SU-DHL-6 (cell line): ENCODE measurements at regions not wholly inside any gene's neighbourhood (a gene's known extent, or its start where the extent isn't known, plus 50 kb on each side); places are given as distances from the start of the nearest gene placed in this dataset.

Experiments
- EZH2phosphoT487 ChIP-seq: fragments of 200-600 bp; sonication (generic), shearing (Covaris generic); conservative IDR thresholded peaks from 2 replicates; pipeline ENCODE4 v1.6.1; 2018; ENCODE audit warnings: mild to moderate bottlenecking, antibody characterized with exemption, low read length, moderate library complexity, mixed read lengths
- TF ChIP-seq, protein P1 (sequence below): fragments of 200-600 bp; sonication (generic); IDR thresholded peaks from one replicate; pipeline ENCODE4 v1.5.1; 2017; ENCODE audit warnings: antibody characterized with exemption, mild to moderate bottlenecking, low read length, moderate library complexity; ENCODE audit not compliant: insufficient read depth, poor library complexity, severe bottlenecking

DNA sequence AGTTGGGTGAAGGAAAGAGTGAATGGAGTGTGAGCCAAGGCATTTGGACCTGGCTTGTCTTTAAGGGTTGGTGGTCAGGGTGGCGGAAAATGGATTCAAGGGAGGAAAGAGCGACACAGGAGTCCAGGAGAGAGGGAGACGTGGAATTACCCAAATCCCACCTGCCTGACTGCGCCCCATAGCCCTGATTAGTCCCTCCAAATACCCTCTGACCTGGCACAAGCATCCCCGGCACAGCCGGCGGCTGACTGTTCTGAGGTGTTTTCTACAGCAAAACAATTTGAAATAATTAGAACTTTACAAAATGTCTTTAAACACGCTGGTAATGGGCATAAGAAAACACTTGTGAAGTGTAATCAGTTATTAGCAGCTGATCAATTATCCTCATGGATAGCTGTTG lies 175.8 kb downstream of the PHETA1 start:
- TF ChIP-seq, protein P1, sequence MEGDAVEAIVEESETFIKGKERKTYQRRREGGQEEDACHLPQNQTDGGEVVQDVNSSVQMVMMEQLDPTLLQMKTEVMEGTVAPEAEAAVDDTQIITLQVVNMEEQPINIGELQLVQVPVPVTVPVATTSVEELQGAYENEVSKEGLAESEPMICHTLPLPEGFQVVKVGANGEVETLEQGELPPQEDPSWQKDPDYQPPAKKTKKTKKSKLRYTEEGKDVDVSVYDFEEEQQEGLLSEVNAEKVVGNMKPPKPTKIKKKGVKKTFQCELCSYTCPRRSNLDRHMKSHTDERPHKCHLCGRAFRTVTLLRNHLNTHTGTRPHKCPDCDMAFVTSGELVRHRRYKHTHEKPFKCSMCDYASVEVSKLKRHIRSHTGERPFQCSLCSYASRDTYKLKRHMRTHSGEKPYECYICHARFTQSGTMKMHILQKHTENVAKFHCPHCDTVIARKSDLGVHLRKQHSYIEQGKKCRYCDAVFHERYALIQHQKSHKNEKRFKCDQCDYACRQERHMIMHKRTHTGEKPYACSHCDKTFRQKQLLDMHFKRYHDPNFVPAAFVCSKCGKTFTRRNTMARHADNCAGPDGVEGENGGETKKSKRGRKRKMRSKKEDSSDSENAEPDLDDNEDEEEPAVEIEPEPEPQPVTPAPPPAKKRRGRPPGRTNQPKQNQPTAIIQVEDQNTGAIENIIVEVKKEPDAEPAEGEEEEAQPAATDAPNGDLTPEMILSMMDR, result no peak
- no peak for TF ChIP-seq EZH2phosphoT487
